Fibroblast of gingiva (primary cell): ENCODE measurements at regions not wholly inside any gene's neighbourhood (a gene's known extent, or its start where the extent isn't known, plus 50 kb on each side); places are given as distances from the start of the nearest gene placed in this dataset.
"Not testable (repeated sequence)": the region's sequence is repeated elsewhere in the genome, so short reads cannot be mapped to it uniquely, and the experiment has no call there.

Experiments
- DNase-seq: peaks from one replicate; pipeline ENCODE4 v3.0.0-alpha.2; 2011; ENCODE audit warnings: low read depth

- DNase-seq, result no peak
Observed at GRCh38 chr12:127038152-127038551, 1228.8 kb upstream of the TMEM132C start.

- DNase-seq, result no peak
Observed at GRCh38 chr12:127038761-127039160, 1228.2 kb upstream of the TMEM132C start.

- no peak for DNase-seq
Observed at GRCh38 chr12:127041985-127042625, 1224.9 kb upstream of the TMEM132C start.

GRCh38 chr12:127043731-127044130 is 1223.2 kb upstream of the TMEM132C start:
- DNase-seq, result no peak

- no peak for DNase-seq
Observed at GRCh38 chr12:127044836-127045235, 1222.1 kb upstream of the TMEM132C start.

- DNase-seq, result no peak
Observed at GRCh38 chr12:127046467-127046866, 1220.5 kb upstream of the TMEM132C start.

- no peak for DNase-seq
Observed at GRCh38 chr12:127048057-127048456, 1218.9 kb upstream of the TMEM132C start.

GRCh38 chr12:127048525-127048924 is 1218.4 kb upstream of the TMEM132C start:
- DNase-seq, result not testable (repeated sequence)

GRCh38 chr12:127051139-127051538 is 1215.8 kb upstream of the TMEM132C start:
- DNase-seq, result no peak

- DNase-seq, result no peak
Observed at GRCh38 chr12:127052511-127053232, 1214.3 kb upstream of the TMEM132C start.

GRCh38 chr12:127054531-127054930 is 1212.4 kb upstream of the TMEM132C start:
- DNase-seq, result peak; percentile 4

GRCh38 chr12:127060310-127060847 is 1206.6 kb upstream of the TMEM132C start:
- DNase-seq, result no peak

- DNase-seq, result no peak
Observed at GRCh38 chr12:127060933-127061332, 1206.0 kb upstream of the TMEM132C start.

GRCh38 chr12:127063339-127064072 is 1203.5 kb upstream of the TMEM132C start:
- DNase-seq, result no peak

- no peak for DNase-seq
Observed at GRCh38 chr12:127064207-127064606, 1202.8 kb upstream of the TMEM132C start.

GRCh38 chr12:127065595-127065994 is 1201.4 kb upstream of the TMEM132C start:
- no peak for DNase-seq

GRCh38 chr12:127070515-127071157 is 1196.3 kb upstream of the TMEM132C start:
- no peak for DNase-seq

GRCh38 chr12:127074161-127074560 is 1192.8 kb upstream of the TMEM132C start:
- no peak for DNase-seq

- DNase-seq, result no peak
Observed at GRCh38 chr12:127075981-127076380, 1191.0 kb upstream of the TMEM132C start.

- no peak for DNase-seq
Observed at GRCh38 chr12:127077262-127078045, 1189.5 kb upstream of the TMEM132C start.

- peak; percentile 34 for DNase-seq
Observed at GRCh38 chr12:127078577-127079350, 1188.2 kb upstream of the TMEM132C start.
